Right lobe of liver (tissue), 4 donors: ENCODE measurements at regions not wholly inside any gene's neighbourhood (a gene's known extent, or its start where the extent isn't known, plus 50 kb on each side); places are given as distances from the start of the nearest gene placed in this dataset.

Experiments
- CTCF ChIP-seq, 4 donors: fragments of 200-600 bp in 3 of 4; fragments of 450-650 bp in 1 of 4; IDR thresholded peaks; one replicate each; pipeline versions ENCODE4 v1.5.1 to v1.8.0; 2016 to 2022; ENCODE audit warnings: antibody characterized with exemption in 4 of 4, mild to moderate bottlenecking in 2 of 4
- POLR2A ChIP-seq: fragments of 450-650 bp; IDR thresholded peaks from one replicate; pipeline ENCODE4 v1.6.1; 2017; ENCODE audit warnings: antibody characterized with exemption, mild to moderate bottlenecking
- donor health status: DM: no; HTN: no; CAD: no.
- donor health status: DM: no; HTN: no; CAD: no.
- donor health status: DM: no; HTN: yes; CAD: no.

DNA sequence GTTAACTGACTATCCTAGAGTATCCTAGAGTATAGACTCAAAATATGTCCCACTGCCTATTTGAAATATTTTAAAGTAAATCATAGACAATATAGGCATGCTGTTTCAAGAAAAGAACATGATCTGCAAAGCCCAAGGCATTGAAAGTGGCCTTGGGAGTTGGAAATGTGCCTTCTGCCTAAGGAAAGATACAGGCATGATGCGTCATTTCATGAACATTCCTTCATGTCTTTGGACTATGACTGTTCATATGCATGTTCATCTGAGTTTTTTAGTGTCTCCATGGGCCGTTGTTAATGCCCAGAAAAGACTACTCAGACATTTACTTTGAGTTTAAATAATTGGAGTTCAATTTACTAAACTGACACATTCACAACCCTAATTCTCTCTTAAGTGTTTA lies 69.7 kb upstream of the PRDM11 start:
- no peak for TF ChIP-seq CTCF (IDR thresholded peaks at IDR 0.05)
- TF ChIP-seq POLR2A: no peak
